Hepatocyte (in vitro differentiated cells): ENCODE measurements at regions not wholly inside any gene's neighbourhood (a gene's known extent, or its start where the extent isn't known, plus 50 kb on each side); places are given as distances from the start of the nearest gene placed in this dataset.

Experiments used
- EZH2 ChIP-seq: fragments of 200-600 bp; sonication (generic); IDR thresholded peaks from 2 replicates; pipeline ENCODE4 v1.6.1; 2016; ENCODE audit warnings: antibody characterized with exemption, mild to moderate bottlenecking, borderline replicate concordance
- EZH2phosphoT487 ChIP-seq: fragments of 200-600 bp; sonication (generic); IDR thresholded peaks from one replicate; pipeline ENCODE4 v1.6.1; 2018; ENCODE audit warnings: antibody characterized with exemption, mild to moderate bottlenecking, low read depth, moderate library complexity; ENCODE audit not compliant: unreplicated experiment, severe bottlenecking
- TF ChIP-seq, protein P1 (sequence below): fragments of 200-600 bp; sonication (generic); IDR thresholded peaks from 2 replicates; pipeline ENCODE4 v1.5.1; 2016; ENCODE audit warnings: antibody characterized with exemption, mild to moderate bottlenecking; ENCODE audit not compliant: poor library complexity

DNA sequence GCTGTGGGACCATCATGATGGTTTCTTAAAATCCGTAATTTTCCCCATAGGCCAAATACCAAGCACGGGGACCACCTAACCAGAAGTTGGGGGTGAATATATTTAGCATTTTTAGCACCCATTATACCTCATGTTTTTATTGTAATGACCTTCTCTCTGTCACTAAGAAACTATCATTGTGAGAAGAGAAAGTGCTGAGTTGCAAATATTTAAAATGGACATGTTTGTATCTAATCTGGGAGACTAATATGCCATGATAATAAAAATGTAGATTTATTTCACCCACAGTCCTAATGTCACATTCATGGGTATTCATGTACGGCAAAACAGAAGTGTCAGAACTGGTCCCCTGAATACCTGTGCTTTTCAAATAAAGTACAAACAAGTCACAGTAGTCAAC, 398.9 kb upstream of the NR2F2 start:
- TF ChIP-seq, protein P1, sequence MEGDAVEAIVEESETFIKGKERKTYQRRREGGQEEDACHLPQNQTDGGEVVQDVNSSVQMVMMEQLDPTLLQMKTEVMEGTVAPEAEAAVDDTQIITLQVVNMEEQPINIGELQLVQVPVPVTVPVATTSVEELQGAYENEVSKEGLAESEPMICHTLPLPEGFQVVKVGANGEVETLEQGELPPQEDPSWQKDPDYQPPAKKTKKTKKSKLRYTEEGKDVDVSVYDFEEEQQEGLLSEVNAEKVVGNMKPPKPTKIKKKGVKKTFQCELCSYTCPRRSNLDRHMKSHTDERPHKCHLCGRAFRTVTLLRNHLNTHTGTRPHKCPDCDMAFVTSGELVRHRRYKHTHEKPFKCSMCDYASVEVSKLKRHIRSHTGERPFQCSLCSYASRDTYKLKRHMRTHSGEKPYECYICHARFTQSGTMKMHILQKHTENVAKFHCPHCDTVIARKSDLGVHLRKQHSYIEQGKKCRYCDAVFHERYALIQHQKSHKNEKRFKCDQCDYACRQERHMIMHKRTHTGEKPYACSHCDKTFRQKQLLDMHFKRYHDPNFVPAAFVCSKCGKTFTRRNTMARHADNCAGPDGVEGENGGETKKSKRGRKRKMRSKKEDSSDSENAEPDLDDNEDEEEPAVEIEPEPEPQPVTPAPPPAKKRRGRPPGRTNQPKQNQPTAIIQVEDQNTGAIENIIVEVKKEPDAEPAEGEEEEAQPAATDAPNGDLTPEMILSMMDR = no peak
- TF ChIP-seq EZH2 (no peak), EZH2phosphoT487 (no peak)
